ENCODE measurements at regions not wholly inside any gene's neighbourhood (a gene's known extent, or its start where the extent isn't known, plus 50 kb on each side); places are given as distances from the start of the nearest gene placed in this dataset.

DNA sequence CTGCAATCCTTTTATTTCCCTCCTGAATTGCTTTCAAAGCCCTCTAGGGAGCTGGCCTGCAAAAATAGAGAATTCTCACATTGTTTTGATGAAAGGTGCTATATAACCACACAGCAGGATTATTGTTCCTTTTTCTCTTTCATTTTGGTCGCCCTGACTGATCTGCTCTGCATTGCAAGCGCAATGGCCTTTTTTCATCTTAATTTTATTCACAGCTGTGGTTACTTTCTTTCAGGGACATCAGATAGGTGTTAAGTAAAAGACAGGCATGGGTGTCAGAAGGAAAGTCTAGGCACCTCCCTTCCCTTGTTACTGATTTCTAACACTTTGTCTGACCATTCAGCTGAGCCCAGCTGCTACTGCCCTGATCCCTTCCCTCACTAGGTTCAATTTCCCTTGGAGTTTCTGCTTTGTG lies 850.5 kb upstream of the MAP3K7 start:
- Histone ChIP-seq H3K27ac (ENCODE audit: low read depth, low read length) (no peak overlapping the region), H3K4me3 (ENCODE audit: low read depth, low read length) (no peak overlapping the region), H3K27me3 (ENCODE audit: control insufficient read depth, insufficient read depth, low read length) (no peaks in the 10 kb centered on the region), H3K36me3 (ENCODE audit: control insufficient read depth, insufficient read depth, low read length) (no peaks in the 10 kb centered on the region), H3K9me3 (ENCODE audit: control insufficient read depth, insufficient read depth, low read length) (no peaks in the 10 kb centered on the region), H3K4me1 (ENCODE audit: control insufficient read depth, insufficient read depth, low read length) (no peaks in the 10 kb centered on the region)
- whole genome bisulfite sequencing (ENCODE audit: insufficient coverage), result no CpG with 5 or more reads among the region's 2 CpGs
- peak in 2 of 6 donors; percentile 44 to 56 for DNase-seq (ENCODE audit: low read depth in 4 of 6, low spot score in 6 of 6)

- no peaks in the 10 kb centered on the region for H3K4me1 ChIP-seq (ENCODE audit: control insufficient read depth, insufficient read depth, low read length)
- DNase-seq (ENCODE audit: low read depth in 4 of 6, low spot score in 6 of 6), result no peak
- no CpG with 5 or more reads among the region's 2 CpGs for WGBS (ENCODE audit: insufficient coverage)
- H3K27me3 ChIP-seq (ENCODE audit: control insufficient read depth, insufficient read depth, low read length), result no peaks in the 10 kb centered on the region
- no peak overlapping the region for H3K27ac ChIP-seq (ENCODE audit: low read depth, low read length)
- H3K4me3 ChIP-seq (ENCODE audit: low read depth, low read length), result no peak overlapping the region
- no peaks in the 10 kb centered on the region for H3K36me3 ChIP-seq (ENCODE audit: control insufficient read depth, insufficient read depth, low read length)
- no peaks in the 10 kb centered on the region for H3K9me3 ChIP-seq (ENCODE audit: control insufficient read depth, insufficient read depth, low read length)
Measured at GRCh38 chr6:91436448-91436847, 849.6 kb upstream of the MAP3K7 start.

GRCh38 chr6:91435630-91436029 lies 848.8 kb upstream of the MAP3K7 start:
- Histone ChIP-seq H3K27ac (ENCODE audit: low read depth, low read length) (no peak overlapping the region), H3K4me3 (ENCODE audit: low read depth, low read length) (no peak overlapping the region), H3K36me3 (ENCODE audit: control insufficient read depth, insufficient read depth, low read length) (no peaks in the 10 kb centered on the region), H3K27me3 (ENCODE audit: control insufficient read depth, insufficient read depth, low read length) (no peaks in the 10 kb centered on the region), H3K9me3 (ENCODE audit: control insufficient read depth, insufficient read depth, low read length) (no peaks in the 10 kb centered on the region), H3K4me1 (ENCODE audit: control insufficient read depth, insufficient read depth, low read length) (no peaks in the 10 kb centered on the region)
- no peak for DNase-seq (ENCODE audit: low read depth in 4 of 6, low spot score in 6 of 6)
- no CpG with 5 or more reads among the region's 1 CpG for WGBS (ENCODE audit: insufficient coverage)

DNA sequence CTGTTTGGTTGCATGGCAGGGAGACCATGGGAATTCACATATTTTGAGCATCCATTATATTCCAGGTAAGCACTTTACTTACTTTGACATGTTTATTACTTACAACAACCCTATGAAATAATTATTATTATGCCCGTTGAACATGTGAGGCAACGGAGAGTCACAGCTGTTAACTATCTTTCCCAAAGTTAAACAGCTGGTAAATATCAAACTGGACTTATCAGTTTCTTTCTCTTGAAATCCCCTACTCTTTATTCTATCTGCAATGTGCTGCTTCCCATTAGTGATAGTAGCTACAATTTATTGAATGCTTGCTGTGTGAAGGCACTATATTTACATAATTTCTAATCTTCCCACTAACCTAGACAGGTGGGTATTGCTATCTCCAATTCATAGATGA lies 847.7 kb upstream of the MAP3K7 start:
- WGBS (ENCODE audit: insufficient coverage), result no CpG with 5 or more reads among the region's 2 CpGs
- no peaks in the 10 kb centered on the region for H3K4me1 ChIP-seq (ENCODE audit: control insufficient read depth, insufficient read depth, low read length)
- no peaks in the 10 kb centered on the region for H3K36me3 ChIP-seq (ENCODE audit: control insufficient read depth, insufficient read depth, low read length)
- DNase-seq (ENCODE audit: low read depth in 4 of 6, low spot score in 6 of 6), result peak in 1 of 6 donors; percentile 8
- H3K9me3 ChIP-seq (ENCODE audit: control insufficient read depth, insufficient read depth, low read length), result no peaks in the 10 kb centered on the region
- no peak overlapping the region for H3K4me3 ChIP-seq (ENCODE audit: low read depth, low read length)
- no peaks in the 10 kb centered on the region for H3K27me3 ChIP-seq (ENCODE audit: control insufficient read depth, insufficient read depth, low read length)
- no peak overlapping the region for H3K27ac ChIP-seq (ENCODE audit: low read depth, low read length)

- H3K9me3 ChIP-seq (ENCODE audit: control insufficient read depth, insufficient read depth, low read length), result no peaks in the 10 kb centered on the region
- no peaks in the 10 kb centered on the region for H3K36me3 ChIP-seq (ENCODE audit: control insufficient read depth, insufficient read depth, low read length)
- peak in 3 of 6 donors; percentile 6 to 66 (median 27) for DNase-seq (ENCODE audit: low read depth in 4 of 6, low spot score in 6 of 6)
- no peak overlapping the region for H3K27ac ChIP-seq (ENCODE audit: low read depth, low read length)
- 25% methylated on average over 3 of the region's 4 CpGs for WGBS (ENCODE audit: insufficient coverage)
- H3K27me3 ChIP-seq (ENCODE audit: control insufficient read depth, insufficient read depth, low read length), result no peaks in the 10 kb centered on the region
- H3K4me1 ChIP-seq (ENCODE audit: control insufficient read depth, insufficient read depth, low read length), result no peaks in the 10 kb centered on the region
- no peak overlapping the region for H3K4me3 ChIP-seq (ENCODE audit: low read depth, low read length)
Measured at GRCh38 chr6:91433660-91434534, 847.0 kb upstream of the MAP3K7 start.

DNA sequence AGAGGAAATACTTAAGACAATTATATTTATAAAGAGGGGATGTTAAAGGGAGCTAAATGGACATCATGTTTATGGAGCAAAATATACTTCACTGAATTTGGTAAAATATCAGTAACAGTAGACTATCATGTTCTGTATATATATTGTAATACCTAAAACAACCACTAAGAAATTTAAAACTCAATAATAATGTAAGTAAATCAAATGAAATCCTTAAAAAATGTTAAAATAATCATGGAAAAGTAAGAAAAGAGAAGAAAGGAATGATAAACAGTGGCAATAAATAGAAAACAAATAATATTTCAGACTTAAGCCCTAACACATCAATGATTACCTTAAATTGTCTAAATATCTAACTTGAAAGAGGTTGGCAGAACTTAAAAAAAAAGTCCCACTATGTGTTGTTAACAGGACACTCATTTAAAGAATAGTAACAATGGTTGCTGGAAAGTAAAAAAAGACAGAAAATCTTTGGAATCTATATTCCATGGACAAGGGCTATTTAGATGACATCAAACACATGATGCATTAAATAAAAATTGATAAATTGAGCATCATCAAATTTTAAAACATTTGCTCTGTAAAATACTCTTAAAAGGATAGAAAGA lies 842.2 kb upstream of the MAP3K7 start:
- no peak overlapping the region for H3K4me3 ChIP-seq (ENCODE audit: low read depth, low read length)
- no peaks in the 10 kb centered on the region for H3K27me3 ChIP-seq (ENCODE audit: control insufficient read depth, insufficient read depth, low read length)

GRCh38 chr6:91428296-91428695 lies 841.4 kb upstream of the MAP3K7 start:
- no CpG with 5 or more reads among the region's 3 CpGs for WGBS (ENCODE audit: insufficient coverage)

More for the DNA sequence above, 842.2 kb upstream of the MAP3K7 start:
- Histone ChIP-seq H3K4me1 (ENCODE audit: control insufficient read depth, insufficient read depth, low read length) (no peaks in the 10 kb centered on the region), H3K36me3 (ENCODE audit: control insufficient read depth, insufficient read depth, low read length) (no peaks in the 10 kb centered on the region), H3K9me3 (ENCODE audit: control insufficient read depth, insufficient read depth, low read length) (no peaks in the 10 kb centered on the region), H3K27ac (ENCODE audit: low read depth, low read length) (no peak overlapping the region)
- DNase-seq (ENCODE audit: low read depth in 4 of 6, low spot score in 6 of 6), result no peak

DNA sequence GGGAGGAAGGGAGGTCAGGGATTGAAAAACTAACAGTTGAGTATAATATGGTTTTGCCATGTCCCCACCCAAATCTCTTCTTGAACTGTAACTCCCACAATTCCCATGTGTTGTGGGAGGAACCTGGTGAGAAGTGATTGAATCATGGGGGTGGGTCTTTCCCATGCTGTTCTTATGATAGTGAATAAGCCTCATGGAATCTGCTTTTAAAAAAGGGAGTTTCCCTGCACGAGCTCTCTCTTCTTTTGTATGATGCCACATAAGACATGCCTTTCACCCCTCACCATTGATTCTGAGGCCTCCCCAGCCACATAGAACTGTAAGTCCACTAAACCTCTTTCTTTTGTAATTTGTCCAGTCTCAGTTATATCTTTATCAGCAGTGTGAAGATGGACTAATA lies 833.4 kb upstream of the MAP3K7 start:
- Histone ChIP-seq H3K9me3 (ENCODE audit: control insufficient read depth, insufficient read depth, low read length) (no peaks in the 10 kb centered on the region), H3K27me3 (ENCODE audit: control insufficient read depth, insufficient read depth, low read length) (no peaks in the 10 kb centered on the region), H3K4me1 (ENCODE audit: control insufficient read depth, insufficient read depth, low read length) (no peaks in the 10 kb centered on the region), H3K36me3 (ENCODE audit: control insufficient read depth, insufficient read depth, low read length) (no peaks in the 10 kb centered on the region), H3K4me3 (ENCODE audit: low read depth, low read length) (no peak overlapping the region), H3K27ac (ENCODE audit: low read depth, low read length) (no peak overlapping the region)
- no peak for DNase-seq (ENCODE audit: low read depth in 4 of 6, low spot score in 6 of 6)
- WGBS (ENCODE audit: insufficient coverage), result no CpG with 5 or more reads among the region's 1 CpG

More at GRCh38 chr6:91428296-91428695, 841.4 kb upstream of the MAP3K7 start:
- Histone ChIP-seq H3K27ac (ENCODE audit: low read depth, low read length) (no peak overlapping the region), H3K4me3 (ENCODE audit: low read depth, low read length) (no peak overlapping the region), H3K36me3 (ENCODE audit: control insufficient read depth, insufficient read depth, low read length) (no peaks in the 10 kb centered on the region), H3K9me3 (ENCODE audit: control insufficient read depth, insufficient read depth, low read length) (no peaks in the 10 kb centered on the region), H3K4me1 (ENCODE audit: control insufficient read depth, insufficient read depth, low read length) (no peaks in the 10 kb centered on the region), H3K27me3 (ENCODE audit: control insufficient read depth, insufficient read depth, low read length) (no peaks in the 10 kb centered on the region)
- DNase-seq (ENCODE audit: low read depth in 4 of 6, low spot score in 6 of 6), result no peak

DNA sequence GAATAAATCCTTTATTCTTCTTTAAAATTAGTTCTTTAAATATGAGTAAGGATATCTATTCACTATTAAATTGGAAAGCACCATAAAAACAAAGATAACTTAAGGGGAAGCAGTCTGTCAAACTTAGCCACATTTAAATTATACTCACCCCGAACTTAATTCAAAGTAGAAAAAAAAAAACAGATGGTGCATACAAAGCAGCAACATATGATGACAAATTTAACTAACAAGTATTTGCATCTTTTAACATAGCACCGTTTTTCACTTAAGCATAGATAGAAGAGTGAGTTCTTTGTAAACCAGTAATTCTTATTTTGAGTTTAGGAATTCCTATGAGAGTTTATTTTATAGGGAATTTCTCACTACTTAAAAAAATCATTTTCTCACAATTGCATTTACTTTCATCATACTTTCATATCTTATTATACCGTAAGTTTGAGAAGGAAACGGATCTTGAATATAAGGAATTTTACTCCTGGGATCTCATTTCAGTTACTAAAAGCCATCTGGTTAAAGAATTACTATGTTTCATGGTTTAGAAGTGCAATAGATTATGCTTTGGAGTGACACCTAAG lies 828.2 kb upstream of the MAP3K7 start:
- peak in 2 of 6 donors; percentile 34 to 56 for DNase-seq (ENCODE audit: low read depth in 4 of 6, low spot score in 6 of 6)
- no peaks in the 10 kb centered on the region for H3K4me1 ChIP-seq (ENCODE audit: control insufficient read depth, insufficient read depth, low read length)

More for the DNA sequence above, 828.2 kb upstream of the MAP3K7 start:
- no peaks in the 10 kb centered on the region for H3K27me3 ChIP-seq (ENCODE audit: control insufficient read depth, insufficient read depth, low read length)
- no peak overlapping the region for H3K27ac ChIP-seq (ENCODE audit: low read depth, low read length)
- no peaks in the 10 kb centered on the region for H3K36me3 ChIP-seq (ENCODE audit: control insufficient read depth, insufficient read depth, low read length)
- no CpG with 5 or more reads among the region's 4 CpGs for WGBS (ENCODE audit: insufficient coverage)
- H3K9me3 ChIP-seq (ENCODE audit: control insufficient read depth, insufficient read depth, low read length), result peaks cover 4% of the 10 kb centered on the region
- H3K4me3 ChIP-seq (ENCODE audit: low read depth, low read length), result no peak overlapping the region
